ENCODE measurements at regions not wholly inside any gene's neighbourhood (a gene's known extent, or its start where the extent isn't known, plus 50 kb on each side); places are given as distances from the start of the nearest gene placed in this dataset.

DNA sequence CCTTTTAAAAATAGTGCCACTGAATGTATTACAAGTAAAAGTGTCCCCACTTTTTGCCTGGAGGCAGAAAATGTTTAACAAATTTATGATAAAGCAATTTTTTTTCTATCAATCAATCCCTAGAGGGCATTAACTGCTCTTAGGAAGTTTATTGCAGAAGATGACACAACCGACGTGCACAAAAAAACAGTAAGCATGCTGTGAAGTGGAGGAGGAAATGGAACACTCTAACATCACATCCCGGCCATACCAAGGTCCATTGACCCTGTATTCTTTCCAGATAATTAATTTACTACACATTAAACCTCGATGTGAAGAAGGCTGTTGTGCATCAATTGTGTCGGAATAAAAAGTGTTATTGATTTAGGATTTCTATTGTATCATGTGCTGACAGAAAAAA is 264.9 kb upstream of the NR5A2 start:
- Histone ChIP-seq H3K9me3 (ENCODE audit: low read length) (0 out of 2 replicates have a peak, but pooled peaks cover 4% of the 10 kb centered on the region), H3K27ac (ENCODE audit: low read depth, low read length, poor library complexity, severe bottlenecking) (no peak overlapping the region), H2AFZ (ENCODE audit: low read length) (no peak overlapping the region), H3K4me1 (ENCODE audit: insufficient read depth, low read length, severe bottlenecking) (no peaks in the 10 kb centered on the region), H3K4me2 (ENCODE audit: low read length) (no peak overlapping the region), H3F3A (ENCODE audit: insufficient read depth, low read length) (no peaks in the 10 kb centered on the region), H3K9me2 (ENCODE audit: low read depth, low read length) (no peaks in the 10 kb centered on the region), H3K79me2 (ENCODE audit: insufficient read depth, low read length) (no peaks in the 10 kb centered on the region), H3K27me3 (ENCODE audit: insufficient read depth, low read length) (no peaks in the 10 kb centered on the region), H3K9ac (ENCODE audit: low read length) (no peak overlapping the region), H3K36me3 (ENCODE audit: insufficient read depth, low read length) (no peaks in the 10 kb centered on the region), H3K4me3 (ENCODE audit: low read depth, low read length, poor library complexity, severe bottlenecking) (no peak overlapping the region), H4K20me1 (ENCODE audit: insufficient read depth, low read length) (no peaks in the 10 kb centered on the region)
- TF ChIP-seq EZH2 (IDR thresholded peaks at IDR 0.05; ENCODE audit: borderline replicate concordance, low read length) (no peak), CTCF (IDR thresholded peaks at IDR 0.05; ENCODE audit: low read length) (no peak)

- no peaks in the 10 kb centered on the region for H3K36me3 ChIP-seq (ENCODE audit: insufficient read depth, low read length)
- no peak overlapping the region for H2AFZ ChIP-seq (ENCODE audit: low read length)
- H3K27ac ChIP-seq (ENCODE audit: low read depth, low read length, poor library complexity, severe bottlenecking): no peak overlapping the region
- H3F3A ChIP-seq (ENCODE audit: insufficient read depth, low read length): no peaks in the 10 kb centered on the region
- H3K9me3 ChIP-seq (ENCODE audit: low read length): 0 out of 2 replicates have a peak, but pooled peaks cover 4% of the 10 kb centered on the region
- H3K9ac ChIP-seq (ENCODE audit: low read length): no peak overlapping the region
- no peaks in the 10 kb centered on the region for H3K79me2 ChIP-seq (ENCODE audit: insufficient read depth, low read length)
- H3K4me1 ChIP-seq (ENCODE audit: insufficient read depth, low read length, severe bottlenecking): no peaks in the 10 kb centered on the region
- no peaks in the 10 kb centered on the region for H3K27me3 ChIP-seq (ENCODE audit: insufficient read depth, low read length)
- no peak overlapping the region for H3K4me3 ChIP-seq (ENCODE audit: low read depth, low read length, poor library complexity, severe bottlenecking)
- TF ChIP-seq CTCF (IDR thresholded peaks at IDR 0.05; ENCODE audit: low read length) (no peak), EZH2 (IDR thresholded peaks at IDR 0.05; ENCODE audit: borderline replicate concordance, low read length) (no peak)
- no peaks in the 10 kb centered on the region for H4K20me1 ChIP-seq (ENCODE audit: insufficient read depth, low read length)
- H3K9me2 ChIP-seq (ENCODE audit: low read depth, low read length): no peaks in the 10 kb centered on the region
- H3K4me2 ChIP-seq (ENCODE audit: low read length): no peak overlapping the region
These were observed 261.2 kb upstream of the NR5A2 start for GRCh38 chr1:199766218-199766792.

DNA sequence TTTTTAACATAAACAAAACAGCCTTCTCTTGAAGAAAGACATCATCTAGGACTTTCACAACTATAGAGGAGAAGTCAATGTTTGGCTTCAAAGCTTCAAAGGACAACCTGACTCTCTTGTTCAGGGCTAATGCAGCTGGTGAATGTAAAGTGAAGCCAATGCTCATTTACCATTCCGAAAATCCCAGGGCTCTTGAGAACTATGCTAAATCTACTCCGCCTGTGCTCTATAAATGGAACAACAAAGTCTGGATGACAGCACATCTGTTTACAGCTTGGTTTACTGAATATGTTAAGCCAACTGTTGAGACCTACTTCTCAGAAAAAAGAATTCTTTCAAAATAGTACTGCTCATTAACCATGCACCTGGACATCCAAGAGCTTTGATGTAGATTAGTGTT is 259.8 kb upstream of the NR5A2 start:
- H3K9ac ChIP-seq (ENCODE audit: low read length): no peak overlapping the region
- H3K36me3 ChIP-seq (ENCODE audit: insufficient read depth, low read length): no peaks in the 10 kb centered on the region
- no peak overlapping the region for H3K4me3 ChIP-seq (ENCODE audit: low read depth, low read length, poor library complexity, severe bottlenecking)
- no peak overlapping the region for H2AFZ ChIP-seq (ENCODE audit: low read length)
- H3K9me2 ChIP-seq (ENCODE audit: low read depth, low read length): no peaks in the 10 kb centered on the region
- no peaks in the 10 kb centered on the region for H4K20me1 ChIP-seq (ENCODE audit: insufficient read depth, low read length)
- no peaks in the 10 kb centered on the region for H3K4me1 ChIP-seq (ENCODE audit: insufficient read depth, low read length, severe bottlenecking)
- no peaks in the 10 kb centered on the region for H3K27me3 ChIP-seq (ENCODE audit: insufficient read depth, low read length)
- TF ChIP-seq CTCF (IDR thresholded peaks at IDR 0.05; ENCODE audit: low read length): no peak
- no peak for TF ChIP-seq EZH2 (IDR thresholded peaks at IDR 0.05; ENCODE audit: borderline replicate concordance, low read length)
- H3K9me3 ChIP-seq (ENCODE audit: low read length): 0 out of 2 replicates have a peak, but pooled peaks cover 4% of the 10 kb centered on the region
- H3K4me2 ChIP-seq (ENCODE audit: low read length): no peak overlapping the region
- H3K27ac ChIP-seq (ENCODE audit: low read depth, low read length, poor library complexity, severe bottlenecking): no peak overlapping the region
- H3K79me2 ChIP-seq (ENCODE audit: insufficient read depth, low read length): no peaks in the 10 kb centered on the region
- H3F3A ChIP-seq (ENCODE audit: insufficient read depth, low read length): no peaks in the 10 kb centered on the region

Measured in OCI-LY1 (cell line).